ENCODE measurements at regions not wholly inside any gene's neighbourhood (a gene's known extent, or its start where the extent isn't known, plus 50 kb on each side); places are given as distances from the start of the nearest gene placed in this dataset.

DNA sequence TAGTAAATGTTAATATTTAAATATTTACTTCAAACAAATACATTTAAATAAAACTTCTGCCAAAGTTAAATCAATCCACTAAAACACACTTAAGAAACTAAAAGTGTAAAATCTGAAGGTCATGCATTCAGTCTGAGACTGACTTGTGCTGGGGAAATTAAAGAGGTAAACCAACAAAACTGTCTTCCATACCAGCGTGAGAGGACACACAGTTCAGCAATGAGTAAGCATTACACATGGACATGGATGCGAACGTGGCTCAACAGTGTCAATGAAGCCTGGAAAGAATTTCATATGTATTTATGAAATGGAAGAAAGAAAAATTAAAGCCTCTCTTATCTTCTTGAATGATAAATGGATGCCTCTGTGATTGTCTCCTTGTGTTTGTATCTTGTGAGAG, 1052.3 kb downstream of the AACS start:
- no peaks in the 10 kb centered on the region for H3K9me3 ChIP-seq (ENCODE audit: control insufficient read depth, insufficient read depth, low read length)
- H3K27ac Mint-ChIP-seq = no peak overlapping the region
- no peaks in the 10 kb centered on the region for H3K36me3 ChIP-seq (ENCODE audit: control insufficient read depth, insufficient read depth, low read length)
- intact Hi-C loops (cut with micrococcal nuclease) = no loop called here
- H3K4me3 ChIP-seq (ENCODE audit: low read length) = no peak overlapping the region
- H3K27me3 Mint-ChIP-seq (ENCODE audit: low read depth in 2 of 2) = no peaks in the 10 kb centered on the region
- peaks cover 4 to 6% of the 10 kb centered on the region in 2 donors for H3K9me3 Mint-ChIP-seq
- WGBS (ENCODE audit: insufficient coverage) = 90% methylated on average over 3 of the region's 3 CpGs
- H3K36me3 Mint-ChIP-seq = no peaks in the 10 kb centered on the region
- H3K4me1 ChIP-seq (ENCODE audit: control insufficient read depth, insufficient read depth, low read length) = no peaks in the 10 kb centered on the region
- H3K27me3 ChIP-seq (ENCODE audit: control insufficient read depth, insufficient read depth, low read length) = no peaks in the 10 kb centered on the region
- no peak overlapping the region for H3K4me3 Mint-ChIP-seq
- TF ChIP-seq, protein P1, sequence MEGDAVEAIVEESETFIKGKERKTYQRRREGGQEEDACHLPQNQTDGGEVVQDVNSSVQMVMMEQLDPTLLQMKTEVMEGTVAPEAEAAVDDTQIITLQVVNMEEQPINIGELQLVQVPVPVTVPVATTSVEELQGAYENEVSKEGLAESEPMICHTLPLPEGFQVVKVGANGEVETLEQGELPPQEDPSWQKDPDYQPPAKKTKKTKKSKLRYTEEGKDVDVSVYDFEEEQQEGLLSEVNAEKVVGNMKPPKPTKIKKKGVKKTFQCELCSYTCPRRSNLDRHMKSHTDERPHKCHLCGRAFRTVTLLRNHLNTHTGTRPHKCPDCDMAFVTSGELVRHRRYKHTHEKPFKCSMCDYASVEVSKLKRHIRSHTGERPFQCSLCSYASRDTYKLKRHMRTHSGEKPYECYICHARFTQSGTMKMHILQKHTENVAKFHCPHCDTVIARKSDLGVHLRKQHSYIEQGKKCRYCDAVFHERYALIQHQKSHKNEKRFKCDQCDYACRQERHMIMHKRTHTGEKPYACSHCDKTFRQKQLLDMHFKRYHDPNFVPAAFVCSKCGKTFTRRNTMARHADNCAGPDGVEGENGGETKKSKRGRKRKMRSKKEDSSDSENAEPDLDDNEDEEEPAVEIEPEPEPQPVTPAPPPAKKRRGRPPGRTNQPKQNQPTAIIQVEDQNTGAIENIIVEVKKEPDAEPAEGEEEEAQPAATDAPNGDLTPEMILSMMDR (IDR thresholded peaks at IDR 0.05) = no peak
- H3K4me1 Mint-ChIP-seq = no peaks in the 10 kb centered on the region
- ATAC-seq (no peak), DNase-seq (no peak)
- H3K27ac ChIP-seq (ENCODE audit: low read length) = no peak overlapping the region

DNA sequence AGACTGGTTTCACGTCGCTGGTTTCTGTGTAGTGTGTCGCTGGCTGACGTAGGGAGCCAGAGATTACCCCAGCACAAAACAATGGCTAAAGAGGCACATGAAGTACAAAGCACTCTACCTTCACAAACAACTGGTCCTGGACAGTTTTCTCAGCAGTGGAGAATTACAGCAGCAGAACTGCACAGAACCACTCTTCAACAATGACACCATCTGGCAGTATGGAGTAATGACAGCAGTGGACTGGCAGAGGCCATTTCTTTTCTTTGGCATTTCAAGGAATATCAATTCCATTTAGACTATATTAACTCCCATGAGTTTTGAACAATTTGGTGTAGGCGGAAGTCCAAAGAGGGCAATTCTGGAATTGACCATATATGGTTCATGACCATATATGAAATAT, 1074.1 kb downstream of the AACS start:
- peaks cover 24 to 29% of the 10 kb centered on the region in 2 donors for H3K9me3 Mint-ChIP-seq
- no peaks in the 10 kb centered on the region for H3K27me3 ChIP-seq (ENCODE audit: control insufficient read depth, insufficient read depth, low read length)
- H3K27ac Mint-ChIP-seq = no peak overlapping the region
- ATAC-seq = no peak
- no peaks in the 10 kb centered on the region for H3K4me1 Mint-ChIP-seq
- H3K27ac ChIP-seq (ENCODE audit: low read length) = no peak overlapping the region
- no peaks in the 10 kb centered on the region for H3K36me3 ChIP-seq (ENCODE audit: control insufficient read depth, insufficient read depth, low read length)
- no peak overlapping the region for H3K4me3 ChIP-seq (ENCODE audit: low read length)
- TF ChIP-seq, protein P1 (IDR thresholded peaks at IDR 0.05) = no peak
- H3K27me3 Mint-ChIP-seq (ENCODE audit: low read depth in 2 of 2) = no peaks in the 10 kb centered on the region
- 96% methylated on average over 5 of the region's 5 CpGs for WGBS (ENCODE audit: insufficient coverage)
- DNase-seq = no peak
- no peak overlapping the region for H3K4me3 Mint-ChIP-seq
- intact Hi-C loops (cut with micrococcal nuclease) = no loop called here
- H3K9me3 ChIP-seq (ENCODE audit: control insufficient read depth, insufficient read depth, low read length) = peaks cover 26% of the 10 kb centered on the region
- H3K4me1 ChIP-seq (ENCODE audit: control insufficient read depth, insufficient read depth, low read length) = no peaks in the 10 kb centered on the region
- peaks cover 25% of the 10 kb centered on the region for H3K36me3 Mint-ChIP-seq

DNA sequence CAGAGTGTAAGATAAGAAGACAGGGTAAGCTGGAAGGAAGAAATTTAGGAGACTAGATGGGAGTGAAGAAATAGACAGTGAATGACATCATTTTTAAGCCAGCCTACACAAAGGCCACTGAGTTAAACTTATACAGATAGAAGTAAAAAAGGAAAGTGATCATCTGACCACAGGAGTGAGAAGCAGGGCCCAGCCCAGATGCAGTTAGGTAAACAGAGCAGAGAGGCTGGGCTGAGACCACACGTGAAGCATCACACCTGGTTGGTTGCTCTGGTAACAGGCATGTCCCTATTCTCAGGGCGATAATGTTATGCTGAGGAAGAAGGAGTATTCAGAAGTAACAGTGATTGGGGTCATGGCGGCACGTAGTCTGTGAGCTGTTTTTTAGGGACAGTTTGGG, 1079.4 kb downstream of the AACS start:
- intact Hi-C loops (cut with micrococcal nuclease) = no loop called here
- no peak overlapping the region for H3K4me3 Mint-ChIP-seq
- H3K4me3 ChIP-seq (ENCODE audit: low read length) = no peak overlapping the region
- 84% methylated on average over 4 of the region's 4 CpGs for WGBS (ENCODE audit: insufficient coverage)
- DNase-seq (no peak), ATAC-seq (no peak)
- H3K9me3 Mint-ChIP-seq = peaks cover 14% of the 10 kb centered on the region in 2 donors
- no peaks in the 10 kb centered on the region for H3K4me1 ChIP-seq (ENCODE audit: control insufficient read depth, insufficient read depth, low read length)
- no peaks in the 10 kb centered on the region for H3K36me3 Mint-ChIP-seq
- H3K27me3 Mint-ChIP-seq (ENCODE audit: low read depth in 2 of 2) = no peaks in the 10 kb centered on the region
- TF ChIP-seq, protein P1 (IDR thresholded peaks at IDR 0.05) = no peak
- H3K27ac ChIP-seq (ENCODE audit: low read length) = no peak overlapping the region
- H3K27ac Mint-ChIP-seq = no peak overlapping the region
- no peaks in the 10 kb centered on the region for H3K27me3 ChIP-seq (ENCODE audit: control insufficient read depth, insufficient read depth, low read length)
- H3K36me3 ChIP-seq (ENCODE audit: control insufficient read depth, insufficient read depth, low read length) = no peaks in the 10 kb centered on the region
- peaks cover 8% of the 10 kb centered on the region for H3K9me3 ChIP-seq (ENCODE audit: control insufficient read depth, insufficient read depth, low read length)
- no peaks in the 10 kb centered on the region for H3K4me1 Mint-ChIP-seq

DNA sequence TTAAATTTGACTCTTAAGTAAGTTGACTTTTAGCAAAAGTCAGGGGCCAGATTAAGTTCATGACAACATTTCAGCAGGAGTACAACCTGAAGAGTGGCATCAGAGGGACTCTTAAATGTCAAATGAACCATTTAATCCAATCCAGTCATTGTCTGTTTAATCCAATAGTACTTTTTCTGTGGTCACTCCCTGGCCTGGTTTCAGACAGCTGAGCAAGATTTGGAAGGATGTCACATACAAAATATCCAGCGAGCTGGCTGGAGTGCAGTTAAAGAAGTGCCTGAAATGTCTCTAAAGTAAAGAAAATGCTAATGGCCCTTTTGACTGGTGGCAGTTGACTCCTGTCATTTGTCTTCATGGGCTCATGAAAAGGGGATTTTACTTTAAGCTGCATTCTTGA, 1082.1 kb downstream of the AACS start:
- Mint-ChIP-seq H3K9me3 (peaks cover 16 to 17% of the 10 kb centered on the region in 2 donors), H3K27me3 (ENCODE audit: low read depth in 2 of 2) (no peaks in the 10 kb centered on the region), H3K36me3 (no peaks in the 10 kb centered on the region), H3K4me1 (no peaks in the 10 kb centered on the region), H3K4me3 (no peak overlapping the region), H3K27ac (no peak overlapping the region)
- H3K9me3 ChIP-seq (ENCODE audit: control insufficient read depth, insufficient read depth, low read length) = peaks cover 4% of the 10 kb centered on the region
- TF ChIP-seq, protein P1 (IDR thresholded peaks at IDR 0.05) = no peak
- ATAC-seq (no peak), DNase-seq (no peak)
- no peak overlapping the region for H3K27ac ChIP-seq (ENCODE audit: low read length)
- H3K27me3 ChIP-seq (ENCODE audit: control insufficient read depth, insufficient read depth, low read length) = no peaks in the 10 kb centered on the region
- H3K4me1 ChIP-seq (ENCODE audit: control insufficient read depth, insufficient read depth, low read length) = no peaks in the 10 kb centered on the region
- no peak overlapping the region for H3K4me3 ChIP-seq (ENCODE audit: low read length)
- 24% methylated on average over 1 of the region's 1 CpG for WGBS (ENCODE audit: insufficient coverage)
- H3K36me3 ChIP-seq (ENCODE audit: control insufficient read depth, insufficient read depth, low read length) = no peaks in the 10 kb centered on the region
- intact Hi-C loops (cut with micrococcal nuclease) = no loop called here

All from natural killer cell (primary cell).